GM18858 (cell line): ENCODE measurements at regions not wholly inside any gene's neighbourhood (a gene's known extent, or its start where the extent isn't known, plus 50 kb on each side); places are given as distances from the start of the nearest gene placed in this dataset.

Experiments used
- ATAC-seq: cut with Tn5 transposase; IDR thresholded peaks from one replicate; pipeline ENCODE4 v1.9.1; 2021; ENCODE audit not compliant: unreplicated experiment

GRCh38 chr9:21746550-21746949 is 55.9 kb upstream of the MTAP start:
- no peak for ATAC-seq

GRCh38 chr9:21747175-21747574 is 55.3 kb upstream of the MTAP start:
- ATAC-seq = no peak

- no peak for ATAC-seq
Measured at GRCh38 chr9:21750021-21750735, 52.3 kb upstream of the MTAP start.

GRCh38 chr9:21751998-21752397 is 50.4 kb upstream of the MTAP start:
- ATAC-seq = no peak
